GM19193 (cell line): ENCODE measurements at regions not wholly inside any gene's neighbourhood (a gene's known extent, or its start where the extent isn't known, plus 50 kb on each side); places are given as distances from the start of the nearest gene placed in this dataset.

Experiments
- POLR2A ChIP-seq: IDR thresholded peaks from 4 replicates; pipeline ENCODE4 v1.6.1; 2011; ENCODE audit not compliant: insufficient read depth, insufficient read length; ENCODE audit errors: extremely low read depth

GRCh38 chr2:128631698-128632500 lies 313.2 kb upstream of the HS6ST1 start:
- TF ChIP-seq POLR2A, result no peak

DNA sequence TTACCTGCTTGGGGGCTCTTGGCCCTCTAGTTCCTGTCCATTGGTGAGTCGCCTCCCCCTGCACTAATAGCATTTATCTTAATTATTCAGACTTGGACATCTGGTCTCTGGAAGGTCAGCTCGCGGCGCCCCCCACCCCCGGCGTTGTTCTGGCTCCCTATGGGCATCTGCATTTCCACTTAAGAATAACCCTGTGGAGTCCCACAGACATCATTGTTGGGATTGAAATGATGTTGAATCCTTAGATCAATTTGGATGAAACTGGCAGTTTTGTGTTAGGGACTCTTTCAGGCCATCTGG lies 313.8 kb upstream of the HS6ST1 start:
- TF ChIP-seq POLR2A, result no peak

DNA sequence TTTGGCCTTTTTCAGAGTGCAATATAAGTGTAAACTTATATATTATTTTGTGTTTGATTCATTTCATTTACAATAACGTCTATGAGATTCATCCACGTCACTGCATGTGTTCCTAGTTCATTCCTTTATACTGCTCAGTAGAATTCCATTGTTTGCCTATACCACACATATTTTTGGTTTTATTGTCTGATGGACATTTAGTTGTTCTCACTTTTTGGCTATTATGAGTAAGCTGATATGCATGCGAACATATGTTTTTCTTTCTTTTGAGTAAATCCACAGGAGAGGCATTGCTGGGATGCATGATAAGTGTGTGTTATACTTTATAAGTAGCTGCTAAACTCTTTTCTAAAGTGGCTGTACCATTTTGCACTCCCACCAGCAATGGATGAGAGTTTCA lies 314.8 kb upstream of the HS6ST1 start:
- no peak for TF ChIP-seq POLR2A

- TF ChIP-seq POLR2A, result no peak
These were observed 316.8 kb upstream of the HS6ST1 start for GRCh38 chr2:128635361-128635900.

- no peak for TF ChIP-seq POLR2A
These were observed 318.1 kb upstream of the HS6ST1 start for GRCh38 chr2:128636802-128637147.

DNA sequence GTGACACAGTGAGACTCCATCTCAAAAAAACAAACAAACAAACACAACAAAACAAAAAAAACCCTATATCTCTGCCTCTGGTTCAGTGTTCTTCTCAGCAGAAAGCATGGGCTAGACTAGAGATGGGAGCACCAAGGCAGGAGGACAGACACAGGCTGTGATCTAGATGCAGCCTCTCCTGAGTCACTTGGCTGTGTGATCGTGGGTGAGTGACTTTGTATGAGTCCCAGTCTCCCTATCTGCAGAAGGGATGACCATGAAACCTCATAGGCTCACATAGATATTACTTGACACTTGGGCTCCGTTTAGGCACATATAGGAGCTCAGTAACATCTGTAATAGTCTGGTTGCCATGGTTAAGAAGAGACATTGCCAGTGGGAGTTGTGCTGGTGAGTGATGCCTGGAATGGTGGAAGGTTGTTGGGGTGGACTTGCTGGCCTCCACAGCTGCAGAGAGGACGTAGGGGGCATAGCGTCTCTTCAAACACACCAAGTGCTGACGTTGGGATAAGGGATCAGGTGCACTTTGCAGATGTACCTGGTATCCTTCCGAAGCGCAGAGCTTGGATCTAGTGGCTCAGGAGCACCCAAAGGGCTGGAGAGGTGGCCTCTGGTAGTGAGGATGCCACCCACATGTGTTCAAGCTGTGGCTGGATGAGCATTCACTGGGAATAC lies 318.9 kb upstream of the HS6ST1 start:
- TF ChIP-seq POLR2A, result no peak

DNA sequence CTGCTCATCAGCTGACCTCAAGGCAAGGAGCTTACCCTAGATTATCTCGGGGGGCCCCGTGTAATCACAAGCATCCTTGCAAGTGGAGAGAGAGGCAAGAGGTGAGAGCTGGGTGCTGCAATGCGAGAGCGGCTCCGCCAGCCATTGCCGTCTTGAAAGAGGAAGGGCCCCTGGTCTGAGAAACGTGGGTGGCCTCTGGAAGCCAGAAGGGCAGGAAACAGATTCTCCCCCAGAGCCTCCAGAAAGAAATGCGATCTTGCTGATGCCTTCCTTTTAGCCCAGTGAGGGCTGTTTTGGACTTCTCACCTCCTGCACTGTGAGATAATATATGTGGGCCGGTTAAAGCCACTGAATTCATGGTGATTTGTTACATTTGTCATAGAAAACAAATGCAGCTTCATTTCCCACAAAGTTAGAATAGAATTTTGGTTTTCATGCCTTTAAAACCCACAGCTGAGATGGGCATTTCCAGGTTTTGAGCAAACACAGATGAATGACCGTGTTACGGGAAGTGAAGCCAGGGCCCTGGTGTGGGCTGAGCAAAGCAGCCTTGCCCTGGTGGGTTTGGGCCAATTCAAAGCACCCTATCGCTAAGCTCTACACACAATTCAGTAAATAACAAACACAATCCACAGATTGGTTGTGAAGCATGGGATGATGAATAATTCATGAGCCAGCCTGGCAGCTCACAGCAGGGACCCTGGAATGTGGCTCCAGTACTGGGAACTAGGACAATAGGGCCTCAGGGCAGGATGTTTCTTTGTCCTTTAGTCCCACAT lies 319.9 kb upstream of the HS6ST1 start:
- no peak for TF ChIP-seq POLR2A

DNA sequence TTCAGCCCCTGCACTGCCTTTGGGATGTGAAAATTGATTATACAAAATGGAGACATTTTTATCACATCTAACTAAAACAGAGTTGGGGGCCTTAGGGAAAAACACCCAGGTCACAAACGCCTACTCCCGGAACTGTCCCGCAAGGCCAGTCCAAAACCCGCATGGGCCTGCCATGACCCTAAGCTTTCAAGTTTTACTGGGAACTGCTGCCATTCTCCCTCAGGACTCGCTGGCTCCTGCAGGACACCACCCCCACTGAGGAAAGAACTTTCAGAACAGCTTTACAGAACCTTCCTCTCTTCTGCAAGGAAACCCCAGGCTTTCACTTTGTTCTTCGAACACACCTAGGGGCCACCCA lies 320.4 kb upstream of the HS6ST1 start:
- no peak for TF ChIP-seq POLR2A

- TF ChIP-seq POLR2A, result no peak
These were observed 321.0 kb upstream of the HS6ST1 start for GRCh38 chr2:128639693-128640092.

GRCh38 chr2:128640166-128640844 lies 321.6 kb upstream of the HS6ST1 start:
- TF ChIP-seq POLR2A, result no peak

GRCh38 chr2:128640845-128641360 lies 322.2 kb upstream of the HS6ST1 start:
- no peak for TF ChIP-seq POLR2A

DNA sequence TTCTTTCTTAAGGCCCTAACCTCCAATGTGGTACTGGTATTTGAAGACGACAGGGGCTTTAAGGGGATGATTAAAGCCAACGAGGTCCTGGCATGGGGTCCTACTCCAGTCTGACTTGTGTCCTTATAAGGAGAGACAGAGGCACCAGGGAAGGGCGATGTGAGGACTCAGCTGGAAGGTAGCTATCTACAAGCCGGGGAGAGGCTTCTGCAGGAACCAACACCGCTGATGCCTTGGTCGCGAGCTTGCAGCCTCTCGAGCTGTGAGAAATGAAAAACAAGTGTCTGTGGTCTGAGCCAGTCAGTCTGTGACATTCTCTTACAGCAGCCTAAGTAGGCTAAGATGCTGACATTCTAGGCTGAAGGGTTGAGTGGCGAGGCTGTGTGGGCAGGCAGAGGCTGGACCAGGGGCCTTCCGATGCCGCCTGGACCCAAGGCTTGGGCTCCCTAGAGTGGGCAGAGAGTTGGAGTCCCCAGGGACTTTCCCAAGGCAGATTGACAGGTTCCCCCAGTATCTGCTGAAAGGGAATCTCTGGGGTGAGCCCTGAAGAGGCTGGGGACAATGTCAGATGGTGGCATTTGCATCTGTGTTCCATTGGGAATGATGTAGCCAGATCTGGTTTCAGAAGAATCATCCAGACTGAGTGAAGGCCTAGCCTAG lies 322.9 kb upstream of the HS6ST1 start:
- no peak for TF ChIP-seq POLR2A

GRCh38 chr2:128642316-128642715 lies 323.6 kb upstream of the HS6ST1 start:
- no peak for TF ChIP-seq POLR2A

GRCh38 chr2:128642821-128643220 lies 324.2 kb upstream of the HS6ST1 start:
- no peak for TF ChIP-seq POLR2A
